ENCODE measurements at regions not wholly inside any gene's neighbourhood (a gene's known extent, or its start where the extent isn't known, plus 50 kb on each side); places are given as distances from the start of the nearest gene placed in this dataset.

DNA sequence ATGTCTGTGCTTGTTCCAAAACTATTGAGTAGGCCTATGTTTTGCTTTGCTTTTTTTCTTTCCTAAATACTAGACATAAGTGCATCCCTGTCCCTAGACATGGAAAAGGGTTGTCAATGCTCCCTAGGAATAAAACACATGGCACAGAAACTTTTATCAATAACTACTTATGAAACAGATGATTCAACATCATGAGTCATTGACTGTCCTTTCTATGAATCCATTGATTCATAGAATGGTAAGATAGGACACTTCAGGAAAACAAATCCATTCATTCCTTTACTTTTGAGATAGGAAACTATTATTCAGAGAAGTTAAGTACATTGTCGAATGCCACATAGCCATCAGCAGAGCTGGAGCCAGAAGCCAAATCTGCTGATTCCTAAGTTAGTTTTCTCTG lies 147.5 kb downstream of the TSEN15 start:
- Histone ChIP-seq H3K79me2 (ENCODE audit: control insufficient read depth, low read length) (no peaks in the 10 kb centered on the region), H3K9me2 (replicated peaks; ENCODE audit: control insufficient read depth, low read length) (no peaks in the 10 kb centered on the region), H3K36me3 (ENCODE audit: control insufficient read depth, low read length) (no peaks in the 10 kb centered on the region), H3K9me3 (ENCODE audit: control insufficient read depth, insufficient read depth, low read length) (no peaks in the 10 kb centered on the region), H3F3A (ENCODE audit: control insufficient read depth, insufficient read depth) (no peaks in the 10 kb centered on the region), H3K4me2 (ENCODE audit: low read length) (no peak overlapping the region), H3K27ac (ENCODE audit: low read depth, low read length) (no peak overlapping the region), H3K27me3 (ENCODE audit: control insufficient read depth, low read length) (peaks cover 3% of the 10 kb centered on the region; the same call in 1 of the 2 replicates), H3K4me1 (ENCODE audit: control insufficient read depth, low read length) (no peaks in the 10 kb centered on the region), H3K4me3 (ENCODE audit: low read length) (no peak overlapping the region), H4K20me1 (ENCODE audit: control insufficient read depth, insufficient read depth, low read depth, low read length) (no peaks in the 10 kb centered on the region)
- no peak for TF ChIP-seq EZH2phosphoT487 (IDR thresholded peaks at IDR 0.05; ENCODE audit: borderline replicate concordance, low read length)
- TF ChIP-seq, protein P1, sequence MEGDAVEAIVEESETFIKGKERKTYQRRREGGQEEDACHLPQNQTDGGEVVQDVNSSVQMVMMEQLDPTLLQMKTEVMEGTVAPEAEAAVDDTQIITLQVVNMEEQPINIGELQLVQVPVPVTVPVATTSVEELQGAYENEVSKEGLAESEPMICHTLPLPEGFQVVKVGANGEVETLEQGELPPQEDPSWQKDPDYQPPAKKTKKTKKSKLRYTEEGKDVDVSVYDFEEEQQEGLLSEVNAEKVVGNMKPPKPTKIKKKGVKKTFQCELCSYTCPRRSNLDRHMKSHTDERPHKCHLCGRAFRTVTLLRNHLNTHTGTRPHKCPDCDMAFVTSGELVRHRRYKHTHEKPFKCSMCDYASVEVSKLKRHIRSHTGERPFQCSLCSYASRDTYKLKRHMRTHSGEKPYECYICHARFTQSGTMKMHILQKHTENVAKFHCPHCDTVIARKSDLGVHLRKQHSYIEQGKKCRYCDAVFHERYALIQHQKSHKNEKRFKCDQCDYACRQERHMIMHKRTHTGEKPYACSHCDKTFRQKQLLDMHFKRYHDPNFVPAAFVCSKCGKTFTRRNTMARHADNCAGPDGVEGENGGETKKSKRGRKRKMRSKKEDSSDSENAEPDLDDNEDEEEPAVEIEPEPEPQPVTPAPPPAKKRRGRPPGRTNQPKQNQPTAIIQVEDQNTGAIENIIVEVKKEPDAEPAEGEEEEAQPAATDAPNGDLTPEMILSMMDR (IDR thresholded peaks at IDR 0.05; ENCODE audit: low read depth, low read length, poor library complexity, severe bottlenecking) = no peak

DNA sequence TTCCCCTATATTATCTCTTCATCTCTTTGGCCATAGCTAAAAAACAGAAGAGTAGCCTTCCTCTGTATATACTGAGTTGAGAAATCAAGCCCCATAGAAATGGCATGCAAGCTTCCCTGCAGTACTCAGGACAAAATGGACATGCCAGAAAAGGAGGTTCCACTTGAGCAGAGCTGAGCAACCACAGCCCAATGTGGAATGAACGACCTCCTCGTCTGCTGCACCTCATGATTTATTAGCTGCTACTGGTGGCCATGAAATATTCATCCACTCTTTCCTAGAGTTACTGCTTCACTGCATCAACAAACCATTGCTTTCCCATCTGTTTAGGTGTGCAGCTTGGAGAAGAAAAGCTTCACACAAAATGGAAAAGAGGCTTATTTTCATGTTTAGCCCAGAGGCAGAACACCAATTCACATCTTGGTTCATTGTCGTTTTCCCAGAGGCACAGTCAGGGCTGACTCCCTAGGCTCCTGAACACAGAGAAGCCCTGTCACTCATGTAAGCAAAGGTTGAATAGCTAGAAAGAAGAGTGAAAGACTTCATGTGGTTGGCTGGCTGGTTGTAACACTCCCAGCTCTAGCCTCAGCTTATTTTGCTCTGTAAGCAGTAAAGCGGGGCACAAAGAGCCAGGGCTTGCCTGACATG lies 148.0 kb downstream of the TSEN15 start:
- no peak overlapping the region for H3K4me2 ChIP-seq (ENCODE audit: low read length)
- no peaks in the 10 kb centered on the region for H3K4me1 ChIP-seq (ENCODE audit: control insufficient read depth, low read length)
- H3F3A ChIP-seq (ENCODE audit: control insufficient read depth, insufficient read depth) = no peaks in the 10 kb centered on the region
- peaks cover 3% of the 10 kb centered on the region; the same call in 1 of the 2 replicates for H3K27me3 ChIP-seq (ENCODE audit: control insufficient read depth, low read length)
- H3K9me3 ChIP-seq (ENCODE audit: control insufficient read depth, insufficient read depth, low read length) = no peaks in the 10 kb centered on the region
- no peaks in the 10 kb centered on the region for H4K20me1 ChIP-seq (ENCODE audit: control insufficient read depth, insufficient read depth, low read depth, low read length)
- no peak overlapping the region for H3K27ac ChIP-seq (ENCODE audit: low read depth, low read length)
- no peak for TF ChIP-seq EZH2phosphoT487 (IDR thresholded peaks at IDR 0.05; ENCODE audit: borderline replicate concordance, low read length)
- TF ChIP-seq, protein P1 (IDR thresholded peaks at IDR 0.05; ENCODE audit: low read depth, low read length, poor library complexity, severe bottlenecking) = no peak
- H3K36me3 ChIP-seq (ENCODE audit: control insufficient read depth, low read length) = no peaks in the 10 kb centered on the region
- H3K79me2 ChIP-seq (ENCODE audit: control insufficient read depth, low read length) = no peaks in the 10 kb centered on the region
- H3K9me2 ChIP-seq (replicated peaks; ENCODE audit: control insufficient read depth, low read length) = no peaks in the 10 kb centered on the region
- no peak overlapping the region for H3K4me3 ChIP-seq (ENCODE audit: low read length)

DNA sequence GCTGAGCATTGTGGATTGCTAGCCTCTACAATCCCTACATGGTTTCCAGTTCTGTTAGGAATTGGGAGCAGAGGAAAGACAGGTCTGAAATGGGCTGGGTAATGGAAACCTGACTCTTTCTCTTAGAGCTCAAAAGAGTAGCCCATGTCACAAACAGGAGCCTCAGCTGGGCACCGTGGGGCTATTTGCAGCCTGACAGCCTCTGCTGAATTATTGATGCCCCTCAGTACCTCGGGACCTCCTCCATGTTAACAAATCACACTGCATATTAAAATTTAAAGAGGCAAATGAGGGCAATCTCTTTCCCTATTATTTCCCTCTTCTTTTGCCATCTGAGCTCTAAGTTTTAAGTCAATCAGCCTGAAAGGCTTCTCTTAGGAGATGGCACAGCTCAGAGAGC lies 157.1 kb downstream of the TSEN15 start:
- H4K20me1 ChIP-seq (ENCODE audit: control insufficient read depth, insufficient read depth, low read depth, low read length) = no peaks in the 10 kb centered on the region
- no peak overlapping the region for H3K4me3 ChIP-seq (ENCODE audit: low read length)
- H3K9me3 ChIP-seq (ENCODE audit: control insufficient read depth, insufficient read depth, low read length) = no peaks in the 10 kb centered on the region
- no peaks in the 10 kb centered on the region for H3F3A ChIP-seq (ENCODE audit: control insufficient read depth, insufficient read depth)
- no peak overlapping the region for H3K4me2 ChIP-seq (ENCODE audit: low read length)
- H3K9me2 ChIP-seq (replicated peaks; ENCODE audit: control insufficient read depth, low read length) = no peaks in the 10 kb centered on the region
- H3K79me2 ChIP-seq (ENCODE audit: control insufficient read depth, low read length) = no peaks in the 10 kb centered on the region
- H3K27me3 ChIP-seq (ENCODE audit: control insufficient read depth, low read length) = 0 out of 2 replicates have a peak, but pooled peaks cover 5% of the 10 kb centered on the region
- no peak for TF ChIP-seq EZH2phosphoT487 (IDR thresholded peaks at IDR 0.05; ENCODE audit: borderline replicate concordance, low read length)
- TF ChIP-seq, protein P1 (IDR thresholded peaks at IDR 0.05; ENCODE audit: low read depth, low read length, poor library complexity, severe bottlenecking) = no peak
- no peak overlapping the region for H3K27ac ChIP-seq (ENCODE audit: low read depth, low read length)
- no peaks in the 10 kb centered on the region for H3K36me3 ChIP-seq (ENCODE audit: control insufficient read depth, low read length)
- no peaks in the 10 kb centered on the region for H3K4me1 ChIP-seq (ENCODE audit: control insufficient read depth, low read length)
